Liver (tissue), 8 donors: ENCODE measurements at regions not wholly inside any gene's neighbourhood (a gene's known extent, or its start where the extent isn't known, plus 50 kb on each side); places are given as distances from the start of the nearest gene placed in this dataset.

Source experiments
- DNase-seq: peaks from one replicate; pipeline ENCODE4 v3.0.0-alpha.2; 2017; ENCODE audit warnings: low spot score
- H3K27ac ChIP-seq, 2 donors: one replicate each; pipeline ENCODE4 v1.7.0; 2013; ENCODE audit warnings: inconsistent platforms in 2 of 2, low read length in 2 of 2, control low read depth in 1 of 2, low read depth in 1 of 2, mild to moderate bottlenecking in 1 of 2
- H3K27me3 ChIP-seq, 4 donors: one replicate each; pipeline versions ENCODE4 v1.6.1 to v1.7.0; 2013; ENCODE audit warnings: low read length in 3 of 4, inconsistent platforms in 1 of 4, mild to moderate bottlenecking in 1 of 4, moderate library complexity in 1 of 4; ENCODE audit not compliant: control insufficient read depth in 4 of 4, insufficient read depth in 4 of 4
- H3K36me3 ChIP-seq, 4 donors: one replicate each; pipeline versions ENCODE4 v1.6.1 to v1.7.0; 2013; ENCODE audit warnings: low read length in 3 of 4, mild to moderate bottlenecking in 3 of 4, low read depth in 1 of 4, moderate library complexity in 1 of 4; ENCODE audit not compliant: control insufficient read depth in 4 of 4, insufficient read depth in 3 of 4
- H3K4me1 ChIP-seq, 4 donors: one replicate each; pipeline versions ENCODE4 v1.6.1 to v1.7.0; 2013; ENCODE audit warnings: low read length in 3 of 4, mild to moderate bottlenecking in 3 of 4, moderate library complexity in 1 of 4; ENCODE audit not compliant: control insufficient read depth in 4 of 4, insufficient read depth in 4 of 4
- H3K4me3 ChIP-seq, 3 donors: one replicate each; pipeline versions ENCODE4 v1.6.1 to v1.7.0; 2013; ENCODE audit warnings: low read length in 3 of 3, control low read depth in 1 of 3, low read depth in 1 of 3, mild to moderate bottlenecking in 1 of 3
- H3K9ac ChIP-seq, 2 donors: one replicate each; pipeline ENCODE4 v1.7.0; 2013; ENCODE audit warnings: low read length in 2 of 2, mild to moderate bottlenecking in 2 of 2, moderate library complexity in 2 of 2, control low read depth in 1 of 2, low read depth in 1 of 2
- H3K9me3 ChIP-seq, 4 donors: one replicate each; pipeline versions ENCODE4 v1.6.1 to v1.7.0; 2013; ENCODE audit warnings: low read length in 3 of 4; ENCODE audit not compliant: control insufficient read depth in 4 of 4
- CTCF ChIP-seq: fragments of 150-350 bp; IDR thresholded peaks from 2 replicates; pipeline ENCODE4 v1.5.1; 2017; ENCODE audit warnings: improper control_type of control experiment, low read depth, low read length; ENCODE audit not compliant: missing input control
- FOXA1 ChIP-seq: IDR thresholded peaks from 2 replicates; pipeline ENCODE4 v1.6.1; 2016; ENCODE audit warnings: antibody characterized with exemption
- FOXA2 ChIP-seq: IDR thresholded peaks from 2 replicates; pipeline ENCODE4 v1.6.1; 2016; ENCODE audit warnings: antibody characterized with exemption
- GABPA ChIP-seq, 2 donors: IDR thresholded peaks in 1 of 2; conservative IDR thresholded peaks in 1 of 2; 2 replicates each; pipeline ENCODE4 v1.6.1; 2016; ENCODE audit warnings: antibody characterized with exemption in 2 of 2, mild to moderate bottlenecking in 1 of 2, moderate library complexity in 1 of 2
- HNF4A ChIP-seq, 2 donors: conservative IDR thresholded peaks; 2 replicates each; pipeline ENCODE4 v1.6.1; 2016; ENCODE audit warnings: antibody characterized with exemption in 2 of 2, mild to moderate bottlenecking in 2 of 2
- HNF4G ChIP-seq: IDR thresholded peaks from 2 replicates; pipeline ENCODE4 v1.6.1; 2016; ENCODE audit warnings: antibody characterized with exemption
- JUND ChIP-seq, 2 donors: IDR thresholded peaks; 2 replicates each; pipeline ENCODE4 v1.6.1; 2016; ENCODE audit warnings: antibody characterized with exemption in 2 of 2
- MAX ChIP-seq: IDR thresholded peaks from 2 replicates; pipeline ENCODE4 v1.6.1; 2016; ENCODE audit warnings: antibody characterized with exemption
- NR2F2 ChIP-seq: IDR thresholded peaks from 2 replicates; pipeline ENCODE4 v1.6.1; 2016; ENCODE audit warnings: antibody characterized with exemption
- RAD21 ChIP-seq, 2 donors: IDR thresholded peaks; 2 replicates each; pipeline ENCODE4 v1.6.1; 2016; ENCODE audit warnings: antibody characterized with exemption in 2 of 2, mild to moderate bottlenecking in 2 of 2
- RXRA ChIP-seq, 2 donors: IDR thresholded peaks; 2 replicates each; pipeline ENCODE4 v1.6.1; 2017 to 2018; ENCODE audit warnings: antibody characterized with exemption in 2 of 2, mild to moderate bottlenecking in 1 of 2
- SP1 ChIP-seq: IDR thresholded peaks from 2 replicates; pipeline ENCODE4 v1.6.1; 2018; ENCODE audit warnings: antibody characterized with exemption, mild to moderate bottlenecking
- TAF1 ChIP-seq: conservative IDR thresholded peaks from 2 replicates; pipeline ENCODE4 v1.6.1; 2016; ENCODE audit warnings: antibody characterized with exemption, mild to moderate bottlenecking
- YY1 ChIP-seq: IDR thresholded peaks from 2 replicates; pipeline ENCODE4 v1.6.1; 2016; ENCODE audit warnings: antibody characterized with exemption, mild to moderate bottlenecking
- WGBS: extraction: QIAGEN DNeasy Blood & Tissue Kit; methylation state at CpG from one replicate; pipeline ENCODE4 v1.1.7; 2013; 5-methylcytosine and 5-hydroxymethylcytosine counted together
- TF ChIP-seq, protein P1 (sequence below): IDR thresholded peaks from 2 replicates; pipeline ENCODE4 v1.6.1; 2016; ENCODE audit warnings: antibody characterized with exemption
- donor health status: healthy.
- donor health status: healthy.
- donor health status: healthy.
- donor health status: healthy.
- donor health status: healthy.

DNA sequence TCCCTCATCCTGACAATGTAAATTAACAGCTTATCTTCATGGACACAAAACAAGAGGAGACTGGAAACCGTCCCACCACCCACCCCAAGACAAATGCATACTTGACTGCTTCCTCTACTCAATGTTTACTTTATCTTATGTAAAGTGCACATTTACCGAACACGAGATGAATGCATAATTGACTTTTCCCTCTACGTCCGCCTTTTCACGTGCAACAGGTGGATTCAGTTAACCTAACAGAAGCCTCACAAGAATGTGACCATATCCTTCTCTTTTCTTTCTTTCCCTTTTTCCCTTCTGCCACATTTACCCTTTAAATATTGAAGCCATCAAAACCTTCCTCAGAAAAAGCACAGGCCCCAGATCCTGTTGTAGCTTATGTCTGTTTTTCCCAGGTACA lies 468.0 kb downstream of the UQCRFS1 start:
- Histone ChIP-seq H3K4me1 (no peaks in the 10 kb centered on the region), H3K9ac (no peak overlapping the region), H3K36me3 (no peaks in the 10 kb centered on the region), H3K9me3 (no peaks in the 10 kb centered on the region), H3K4me3 (no peak overlapping the region), H3K27ac (no peak overlapping the region), H3K27me3 (no peaks in the 10 kb centered on the region)
- DNase-seq: no peak
- TF ChIP-seq CTCF (no peak), MAX (no peak), FOXA2 (no peak), RXRA (IDR thresholded peaks at IDR 0.05) (no peak), HNF4A (conservative IDR thresholded peaks at IDR 0.05) (no peak), YY1 (no peak), FOXA1 (no peak), HNF4G (no peak), RAD21 (IDR thresholded peaks at IDR 0.05) (no peak), JUND (IDR thresholded peaks at IDR 0.05) (no peak), GABPA (IDR thresholded peaks at IDR 0.05 in 1 of 2, conservative IDR thresholded peaks at IDR 0.05 in 1 of 2) (no peak), TAF1 (no peak), NR2F2 (no peak), SP1 (no peak)
- TF ChIP-seq, protein P1, sequence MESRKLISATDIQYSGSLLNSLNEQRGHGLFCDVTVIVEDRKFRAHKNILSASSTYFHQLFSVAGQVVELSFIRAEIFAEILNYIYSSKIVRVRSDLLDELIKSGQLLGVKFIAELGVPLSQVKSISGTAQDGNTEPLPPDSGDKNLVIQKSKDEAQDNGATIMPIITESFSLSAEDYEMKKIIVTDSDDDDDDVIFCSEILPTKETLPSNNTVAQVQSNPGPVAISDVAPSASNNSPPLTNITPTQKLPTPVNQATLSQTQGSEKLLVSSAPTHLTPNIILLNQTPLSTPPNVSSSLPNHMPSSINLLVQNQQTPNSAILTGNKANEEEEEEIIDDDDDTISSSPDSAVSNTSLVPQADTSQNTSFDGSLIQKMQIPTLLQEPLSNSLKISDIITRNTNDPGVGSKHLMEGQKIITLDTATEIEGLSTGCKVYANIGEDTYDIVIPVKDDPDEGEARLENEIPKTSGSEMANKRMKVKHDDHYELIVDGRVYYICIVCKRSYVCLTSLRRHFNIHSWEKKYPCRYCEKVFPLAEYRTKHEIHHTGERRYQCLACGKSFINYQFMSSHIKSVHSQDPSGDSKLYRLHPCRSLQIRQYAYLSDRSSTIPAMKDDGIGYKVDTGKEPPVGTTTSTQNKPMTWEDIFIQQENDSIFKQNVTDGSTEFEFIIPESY: no peak
- WGBS: 55% methylated on average over 6 of the region's 6 CpGs

DNA sequence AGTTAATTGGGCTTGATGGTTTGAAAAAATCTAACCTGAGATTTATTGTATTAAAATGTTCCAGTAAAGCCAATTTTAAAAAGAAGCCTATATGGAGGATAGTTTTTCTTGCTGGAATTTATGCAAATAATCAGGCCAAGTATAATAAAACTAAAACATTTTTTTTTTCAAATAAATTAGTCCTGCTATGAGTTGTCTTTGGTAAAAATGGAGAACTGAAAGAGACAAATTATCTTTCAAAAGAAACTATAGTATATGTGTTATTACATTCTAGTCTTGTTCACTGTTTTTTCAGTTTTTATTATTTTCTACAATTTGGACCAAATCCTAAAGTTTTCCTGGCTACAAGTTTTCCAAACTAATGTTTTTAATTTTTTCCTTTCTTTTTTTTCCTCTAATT lies 468.9 kb downstream of the UQCRFS1 start:
- Histone ChIP-seq H3K4me1 (no peaks in the 10 kb centered on the region), H3K4me3 (no peak overlapping the region), H3K9ac (no peak overlapping the region), H3K27me3 (no peaks in the 10 kb centered on the region), H3K9me3 (no peaks in the 10 kb centered on the region), H3K27ac (no peak overlapping the region), H3K36me3 (no peaks in the 10 kb centered on the region)
- TF ChIP-seq CTCF: no peak
- TF ChIP-seq HNF4G: no peak
- DNase-seq: no peak
